ENCODE measurements at regions not wholly inside any gene's neighbourhood (a gene's known extent, or its start where the extent isn't known, plus 50 kb on each side); places are given as distances from the start of the nearest gene placed in this dataset.

- TF ChIP-seq FEZF1 (tag by site-specific recombination; IDR thresholded peaks at IDR 0.05) (no peak), YY1 (tag by site-specific recombination; IDR thresholded peaks at IDR 0.05) (no peak), CTCF (tag by site-specific recombination; IDR thresholded peaks at IDR 0.05) (no peak), ZNF24 (tag by site-specific recombination; IDR thresholded peaks at IDR 0.05) (no peak), INSM2 (tag by site-specific recombination; IDR thresholded peaks at IDR 0.05) (no peak), ZNF350 (tag by site-specific recombination; IDR thresholded peaks at IDR 0.05) (no peak), ZNF629 (tag by site-specific recombination; IDR thresholded peaks at IDR 0.05) (no peak), ZNF639 (tag by site-specific recombination; IDR thresholded peaks at IDR 0.05) (no peak)
Measured at GRCh38 chr22:49418943-49419342, 408.7 kb downstream of the BRD1 start.
